OCI-LY7 (cell line): ENCODE measurements at regions not wholly inside any gene's neighbourhood (a gene's known extent, or its start where the extent isn't known, plus 50 kb on each side); places are given as distances from the start of the nearest gene placed in this dataset.

Experiments used
- BruUV-seq: library from RNA; stranded (reverse); fragments of 400-500 nt; replicated peaks from 2 replicates; lab custom pipeline; 2021; lab: Mats Ljungman, UMichigan
- CTCF ChIA-PET: fragments of 300-600 bp; sonication (Branson Sonifier 250); formaldehyde crosslinking; loops from one replicate; lab custom pipeline; 2022; ENCODE audit warnings: antibody characterized with exemption; ENCODE audit not compliant: unreplicated experiment; lab: Charles Lee
- POLR2A ChIA-PET: fragments of 300-600 bp; sonication (Branson Sonifier 250); formaldehyde crosslinking; loops from one replicate; lab custom pipeline; 2022; ENCODE audit warnings: antibody characterized with exemption; lab: Charles Lee
- DNase-seq: peaks from one replicate; pipeline ENCODE4 v3.0.0-alpha.2; 2015; ENCODE audit warnings: low spot score
- H2AFZ ChIP-seq: fragments of 200-600 bp; sonication (generic), shearing (Covaris generic); 2 replicates; pipeline ENCODE4 v1.6.1; 2014; ENCODE audit warnings: mild to moderate bottlenecking, antibody characterized with exemption, low read length, moderate library complexity
- H3K27ac ChIP-seq: fragments of 200-600 bp; sonication (generic); 2 replicates; pipeline ENCODE4 v1.5.1; 2014; ENCODE audit warnings: mixed run types, low read depth, mild to moderate bottlenecking, moderate library complexity, low read length, inconsistent platforms; ENCODE audit not compliant: poor library complexity, severe bottlenecking
- H3K36me3 ChIP-seq: fragments of 200-600 bp; sonication (generic); 2 replicates; pipeline ENCODE4 v1.6.1; 2014; ENCODE audit warnings: mild to moderate bottlenecking, antibody characterized with exemption, low read length, moderate library complexity, mixed read lengths; ENCODE audit not compliant: insufficient read depth
- H3K4me1 ChIP-seq: fragments of 200-600 bp; sonication (generic); 2 replicates; pipeline ENCODE4 v1.5.1; 2014; ENCODE audit warnings: mild to moderate bottlenecking, low read length; ENCODE audit not compliant: insufficient read depth, poor library complexity, severe bottlenecking
- H3K4me2 ChIP-seq: fragments of 200-600 bp; sonication (generic); 2 replicates; pipeline ENCODE4 v1.6.1; 2014; ENCODE audit warnings: mild to moderate bottlenecking, low read length
- H3K4me3 ChIP-seq: fragments of 200-600 bp; sonication (generic); 2 replicates; pipeline ENCODE4 v1.5.1; 2014; ENCODE audit warnings: mild to moderate bottlenecking, low read depth, low read length; ENCODE audit not compliant: poor library complexity, severe bottlenecking
- H3K79me2 ChIP-seq: fragments of 200-600 bp; sonication (generic); 2 replicates; pipeline ENCODE4 v1.6.1; 2016; ENCODE audit warnings: low read depth, mild to moderate bottlenecking, low read length, moderate library complexity, mixed read lengths; ENCODE audit not compliant: insufficient read depth
- H3K9me2 ChIP-seq: fragments of 200-600 bp; sonication (generic); 2 replicates; pipeline ENCODE4 v1.6.1; 2016; ENCODE audit warnings: mild to moderate bottlenecking, low read length, mixed read lengths; ENCODE audit not compliant: insufficient read depth
- H3K9me3 ChIP-seq: fragments of 200-600 bp; sonication (generic); 2 replicates; pipeline ENCODE4 v1.6.1; 2014; ENCODE audit warnings: mild to moderate bottlenecking, mixed run types, low read length, mixed read lengths
- H4K20me1 ChIP-seq: fragments of 200-600 bp; sonication (generic); 2 replicates; pipeline ENCODE4 v1.6.1; 2014; ENCODE audit warnings: mild to moderate bottlenecking, antibody characterized with exemption, low read length, moderate library complexity, mixed read lengths; ENCODE audit not compliant: insufficient read depth
- EZH2phosphoT487 ChIP-seq: fragments of 200-600 bp; sonication (generic); IDR thresholded peaks from 2 replicates; pipeline ENCODE4 v1.6.1; 2018; ENCODE audit warnings: low read depth, borderline replicate concordance, mild to moderate bottlenecking, mixed run types, antibody characterized with exemption, low read length, moderate library complexity, mixed read lengths
- intact Hi-C: fragments of 100-400 bp; cut with micrococcal nuclease; formaldehyde crosslinking; loops from one replicate; pipeline ENCODE4 v1.10.0; 2022; ENCODE audit not compliant: unreplicated experiment
- TF ChIP-seq, protein P1 (sequence below): fragments of 200-600 bp; sonication (generic); conservative IDR thresholded peaks from 2 replicates; pipeline ENCODE4 v1.5.1; 2014; ENCODE audit warnings: mild to moderate bottlenecking, antibody characterized with exemption, low read length, moderate library complexity, mixed read lengths

GRCh38 chr5:21152611-21153010 lies 1164.6 kb upstream of the CDH18 start:
- ChIA-PET POLR2A (no interaction called here), CTCF (no interaction called here)
- TF ChIP-seq, protein P1, sequence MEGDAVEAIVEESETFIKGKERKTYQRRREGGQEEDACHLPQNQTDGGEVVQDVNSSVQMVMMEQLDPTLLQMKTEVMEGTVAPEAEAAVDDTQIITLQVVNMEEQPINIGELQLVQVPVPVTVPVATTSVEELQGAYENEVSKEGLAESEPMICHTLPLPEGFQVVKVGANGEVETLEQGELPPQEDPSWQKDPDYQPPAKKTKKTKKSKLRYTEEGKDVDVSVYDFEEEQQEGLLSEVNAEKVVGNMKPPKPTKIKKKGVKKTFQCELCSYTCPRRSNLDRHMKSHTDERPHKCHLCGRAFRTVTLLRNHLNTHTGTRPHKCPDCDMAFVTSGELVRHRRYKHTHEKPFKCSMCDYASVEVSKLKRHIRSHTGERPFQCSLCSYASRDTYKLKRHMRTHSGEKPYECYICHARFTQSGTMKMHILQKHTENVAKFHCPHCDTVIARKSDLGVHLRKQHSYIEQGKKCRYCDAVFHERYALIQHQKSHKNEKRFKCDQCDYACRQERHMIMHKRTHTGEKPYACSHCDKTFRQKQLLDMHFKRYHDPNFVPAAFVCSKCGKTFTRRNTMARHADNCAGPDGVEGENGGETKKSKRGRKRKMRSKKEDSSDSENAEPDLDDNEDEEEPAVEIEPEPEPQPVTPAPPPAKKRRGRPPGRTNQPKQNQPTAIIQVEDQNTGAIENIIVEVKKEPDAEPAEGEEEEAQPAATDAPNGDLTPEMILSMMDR, result no peak
- no peak for TF ChIP-seq EZH2phosphoT487
- 0 out of 2 replicates have a peak, but pooled peaks cover 6% of the 10 kb centered on the region for H3K9me3 ChIP-seq
- H3K36me3 ChIP-seq, result no peaks in the 10 kb centered on the region
- H3K79me2 ChIP-seq, result no peaks in the 10 kb centered on the region
- no peak overlapping the region for H2AFZ ChIP-seq
- H3K4me1 ChIP-seq, result no peaks in the 10 kb centered on the region
- no peak overlapping the region for H3K27ac ChIP-seq
- H3K4me3 ChIP-seq, result no peak overlapping the region
- DNase-seq, result no peak
- no peaks in the 10 kb centered on the region for H3K9me2 ChIP-seq
- no peak overlapping the region for H3K4me2 ChIP-seq
- no peaks in the 10 kb centered on the region for H4K20me1 ChIP-seq
- BruUV-seq, result no TSS peak
- intact Hi-C loops, result no loop called here

- no TSS peak for BruUV-seq
- no peaks in the 10 kb centered on the region for H3K4me1 ChIP-seq
- intact Hi-C loops, result no loop called here
Observed at GRCh38 chr5:21145376-21145775, 1157.4 kb upstream of the CDH18 start.

GRCh38 chr5:21143686-21144085 lies 1155.7 kb upstream of the CDH18 start:
- intact Hi-C loops, result no loop called here
- 0 out of 2 replicates have a peak, but pooled peaks cover 2% of the 10 kb centered on the region for H3K9me3 ChIP-seq
- H3K4me3 ChIP-seq, result no peak overlapping the region
- H3K36me3 ChIP-seq, result no peaks in the 10 kb centered on the region
- no TSS peak for BruUV-seq
- no peaks in the 10 kb centered on the region for H4K20me1 ChIP-seq
- H3K9me2 ChIP-seq, result no peaks in the 10 kb centered on the region
- H3K4me2 ChIP-seq, result no peak overlapping the region
- DNase-seq, result no peak
- H3K79me2 ChIP-seq, result no peaks in the 10 kb centered on the region
- H3K27ac ChIP-seq, result no peak overlapping the region
- TF ChIP-seq, protein P1, result no peak
- TF ChIP-seq EZH2phosphoT487, result no peak
- ChIA-PET POLR2A (no interaction called here), CTCF (no interaction called here)
- H2AFZ ChIP-seq, result no peak overlapping the region
- H3K4me1 ChIP-seq, result no peaks in the 10 kb centered on the region

More at GRCh38 chr5:21145376-21145775, 1157.4 kb upstream of the CDH18 start:
- no peaks in the 10 kb centered on the region for H4K20me1 ChIP-seq
- TF ChIP-seq, protein P1, result no peak
- TF ChIP-seq EZH2phosphoT487, result no peak
- ChIA-PET POLR2A (no interaction called here), CTCF (no interaction called here)
- no peak overlapping the region for H3K4me3 ChIP-seq
- H2AFZ ChIP-seq, result no peak overlapping the region
- H3K36me3 ChIP-seq, result no peaks in the 10 kb centered on the region
- no peak overlapping the region for H3K27ac ChIP-seq
- no peak for DNase-seq
- H3K9me3 ChIP-seq, result 0 out of 2 replicates have a peak, but pooled peaks cover 6% of the 10 kb centered on the region
- H3K79me2 ChIP-seq, result no peaks in the 10 kb centered on the region
- H3K4me2 ChIP-seq, result no peak overlapping the region
- H3K9me2 ChIP-seq, result no peaks in the 10 kb centered on the region
